ENCODE measurements at regions not wholly inside any gene's neighbourhood (a gene's known extent, or its start where the extent isn't known, plus 50 kb on each side); places are given as distances from the start of the nearest gene placed in this dataset.

DNA sequence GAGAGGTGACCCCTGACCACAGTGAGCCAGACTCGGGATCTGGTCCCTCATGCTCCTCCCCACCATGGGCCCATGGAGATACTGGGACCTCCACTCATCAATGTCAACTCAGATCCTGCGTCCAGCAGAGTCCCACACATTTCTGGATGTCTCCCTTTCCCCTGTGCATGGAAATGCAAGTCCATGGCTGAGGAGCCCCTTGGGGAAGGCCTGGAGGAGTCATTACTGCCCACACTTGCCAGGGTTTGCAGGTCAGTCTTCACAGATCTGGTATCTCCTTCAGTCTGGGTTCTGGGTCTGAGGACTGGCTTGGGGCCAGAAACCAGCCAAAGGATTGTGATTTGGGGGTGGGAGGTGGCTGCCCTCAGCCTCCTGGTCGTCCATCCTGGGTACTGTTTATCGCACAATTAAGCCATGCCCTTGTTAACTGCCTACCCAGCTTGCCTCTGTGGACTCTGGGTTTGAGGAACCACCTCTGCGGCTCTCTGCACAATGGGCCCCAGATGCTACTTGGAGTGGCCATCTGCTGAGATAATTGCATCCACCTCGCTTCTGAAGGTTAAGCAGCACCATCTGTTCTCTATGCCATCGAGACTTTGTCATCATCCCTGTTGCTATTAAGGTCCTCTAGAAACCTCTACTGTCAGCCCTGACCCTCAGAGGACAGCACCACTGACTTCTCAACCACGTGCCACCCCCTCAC, 49.9 kb upstream of the KLF13 start:
- DNase-seq = no peak
